K562 (cell line): ENCODE measurements at regions not wholly inside any gene's neighbourhood (a gene's known extent, or its start where the extent isn't known, plus 50 kb on each side); places are given as distances from the start of the nearest gene placed in this dataset.

ENCODE experiments used
- ATAC-seq: fragments of 200-7000 bp; cut with Tn5 transposase; 3 replicates; pipeline ENCODE4 v1.9.1; 2020; ENCODE audit warnings: moderate library complexity
- BruUV-seq: library from RNA; stranded (reverse); fragments of 400-500 nt; replicated peaks from 2 replicates; lab custom pipeline; 2021; lab: Mats Ljungman, UMichigan
- CTCF ChIA-PET: fragments of 300-600 bp; formaldehyde crosslinking; extraction: SDS; loops from one replicate; lab custom pipeline; 2021; ENCODE audit warnings: low intra/inter-chr PET ratio; lab: Yijun Ruan, JAX
- POLR2A ChIA-PET: fragments of 300-600, 350-650 bp; sonication (Branson Sonifier 250); formaldehyde crosslinking; extraction: SDS; loops from one replicate; lab custom pipeline; 2021; ENCODE audit warnings: antibody characterized with exemption, inconsistent platforms; lab: Yijun Ruan, JAX
- DNase-seq, 4 experiments: peaks; one replicate each; pipeline versions ENCODE4 v3.0.0 to v3.0.0-alpha.2; 2011 to 2018; ENCODE audit warnings: low spot score in 3 of 4, mixed read lengths in 3 of 4; ENCODE audit errors: extremely low read depth in 1 of 4
- FAIRE-seq: peaks from 2 replicates; lab custom pipeline; 2011; peaks lifted over from hg19 to GRCh38; lab: Jason Lieb, UNC
- H2AFZ ChIP-seq: 2 replicates; pipeline ENCODE4 v1.6.0; 2011; ENCODE audit warnings: low read depth, low read length, control low read depth, inconsistent platforms
- H3K27ac ChIP-seq: fragments of 200-600 bp; 3 replicates; pipeline ENCODE4 v1.8.0; 2011; ENCODE audit warnings: low read depth, mild to moderate bottlenecking, control low read depth, inconsistent platforms, low read length, moderate library complexity, mixed read lengths; ENCODE audit errors: extremely low read depth
- H3K27me3 ChIP-seq, 2 experiments: fragments of 300-600 bp in 1 of 2; 2 replicates in 1 of 2; 3 replicates in 1 of 2; pipeline versions ENCODE4 v1.6.0 to v1.8.0; 2011; ENCODE audit warnings: inconsistent platforms in 2 of 2, low read length in 2 of 2, mild to moderate bottlenecking in 1 of 2, mixed read lengths in 1 of 2, moderate library complexity in 1 of 2; ENCODE audit not compliant: control insufficient read depth in 2 of 2, insufficient read depth in 2 of 2
- H3K36me3 ChIP-seq: fragments of 300-600 bp; 3 replicates; pipeline ENCODE4 v1.8.0; 2011; ENCODE audit warnings: mild to moderate bottlenecking, low read length, inconsistent platforms; ENCODE audit not compliant: control insufficient read depth, insufficient read depth
- H3K4me1 ChIP-seq, 2 experiments: fragments of 200-600 bp in 1 of 2; replicated peaks in 1 of 2; 2 replicates in 1 of 2; 3 replicates in 1 of 2; pipeline versions ENCODE4 v1.5.1 to v1.8.0; 2011; ENCODE audit warnings: inconsistent platforms in 2 of 2, low read length in 2 of 2, mild to moderate bottlenecking in 1 of 2, mixed read lengths in 1 of 2, moderate library complexity in 1 of 2; ENCODE audit not compliant: control insufficient read depth in 2 of 2, insufficient read depth in 2 of 2
- H3K4me2 ChIP-seq: 2 replicates; pipeline ENCODE4 v1.6.1; 2011; ENCODE audit warnings: low read length, control low read depth, inconsistent platforms, mixed read lengths; ENCODE audit not compliant: insufficient read depth
- H3K4me3 ChIP-seq: fragments of 200-600 bp; sonication (generic), shearing (Covaris generic); 2 replicates; pipeline ENCODE4 v1.5.1; 2016; ENCODE audit warnings: control low read depth, inconsistent platforms
- H3K79me2 ChIP-seq: fragments of 200-600 bp; 3 replicates; pipeline ENCODE4 v1.8.0; 2011; ENCODE audit warnings: low read length, inconsistent platforms; ENCODE audit not compliant: control insufficient read depth, insufficient read depth
- H3K9ac ChIP-seq, 2 experiments: 2 replicates each; pipeline versions ENCODE4 v1.6.0 to v1.6.1; 2011; ENCODE audit warnings: low read depth in 2 of 2, low read length in 2 of 2, control low read depth in 1 of 2, inconsistent platforms in 1 of 2, mild to moderate bottlenecking in 1 of 2, mixed read lengths in 1 of 2; ENCODE audit not compliant: insufficient read depth in 1 of 2
- H3K9me1 ChIP-seq: one replicate; pipeline ENCODE4 v1.6.0; 2011; ENCODE audit warnings: inconsistent platforms, mild to moderate bottlenecking, low read length, moderate library complexity; ENCODE audit not compliant: control insufficient read depth, insufficient read depth
- H3K9me3 ChIP-seq: replicated peaks from 2 replicates; pipeline ENCODE4 v1.5.1; 2011; ENCODE audit warnings: low read depth, low read length, inconsistent platforms; ENCODE audit not compliant: control insufficient read depth, insufficient read depth
- H4K20me1 ChIP-seq: replicated peaks from 2 replicates; pipeline ENCODE4 v1.6.1; 2011; ENCODE audit warnings: low read length, inconsistent platforms, mixed read lengths; ENCODE audit not compliant: control insufficient read depth, insufficient read depth
- ARID2 ChIP-seq: fragments of 450-650 bp; IDR thresholded peaks from 2 replicates; pipeline ENCODE4 v1.6.1; 2017; ENCODE audit warnings: antibody characterized with exemption, mild to moderate bottlenecking
- GTF2F1 ChIP-seq: IDR thresholded peaks from 2 replicates; pipeline ENCODE4 v1.6.1; 2011; ENCODE audit warnings: low read depth, low read length, improper control_type of control experiment
- HLTF ChIP-seq: fragments of 450-650 bp; IDR thresholded peaks from 2 replicates; pipeline ENCODE4 v1.6.1; 2016
- IFI16 ChIP-seq: fragments of 250-450 bp; sonication (Bioruptor Pico); IDR thresholded peaks from 2 replicates; pipeline ENCODE4 v2.1.2; 2022; ENCODE audit warnings: mild to moderate bottlenecking, inconsistent platforms
- MTA1 ChIP-seq: fragments of 450-650 bp; IDR thresholded peaks from 2 replicates; pipeline ENCODE4 v1.6.1; 2017; ENCODE audit warnings: borderline replicate concordance
- NCOA1 ChIP-seq: fragments of 450-650 bp; IDR thresholded peaks from 2 replicates; pipeline ENCODE4 v1.6.1; 2016; ENCODE audit warnings: low read depth
- NR2F6 ChIP-seq: fragments of 450-650 bp; formaldehyde crosslinking; IDR thresholded peaks from 2 replicates; pipeline ENCODE4 v1.4.0; 2020; ENCODE audit warnings: mild to moderate bottlenecking
- TAF1 ChIP-seq: IDR thresholded peaks from 2 replicates; pipeline ENCODE4 v1.6.1; 2011; ENCODE audit warnings: mild to moderate bottlenecking, low read length, moderate library complexity; ENCODE audit not compliant: insufficient read depth, control insufficient read depth, severe bottlenecking; ENCODE audit errors: extremely low read depth
- WGBS: fragments of 100-300 bp; shearing (Covaris generic); methylation state at CpG from one replicate; pipeline ENCODE4 v1.1.6; 2016; ENCODE audit warnings: low coverage, mixed read lengths; ENCODE audit not compliant: insufficient coverage; ENCODE audit errors: missing lambda C conversion rate; 5-methylcytosine and 5-hydroxymethylcytosine counted together
- in situ Hi-C: fragments of 300-500 bp; cut with MboI; formaldehyde crosslinking; loops from 4 replicates; pipeline ENCODE4 v1.15.0; 2018; ENCODE audit warnings: inconsistent platforms, mixed read lengths
- intact Hi-C: fragments of 100-400 bp; cut with micrococcal nuclease; formaldehyde crosslinking; loops from 2 replicates; pipeline ENCODE4 v1.14.2; 2022
- TF ChIP-seq, protein P1 (sequence below): fragments of 250-450 bp; sonication (Bioruptor Pico); IDR thresholded peaks from 2 replicates; pipeline ENCODE4 v1.4.0; 2020

DNA sequence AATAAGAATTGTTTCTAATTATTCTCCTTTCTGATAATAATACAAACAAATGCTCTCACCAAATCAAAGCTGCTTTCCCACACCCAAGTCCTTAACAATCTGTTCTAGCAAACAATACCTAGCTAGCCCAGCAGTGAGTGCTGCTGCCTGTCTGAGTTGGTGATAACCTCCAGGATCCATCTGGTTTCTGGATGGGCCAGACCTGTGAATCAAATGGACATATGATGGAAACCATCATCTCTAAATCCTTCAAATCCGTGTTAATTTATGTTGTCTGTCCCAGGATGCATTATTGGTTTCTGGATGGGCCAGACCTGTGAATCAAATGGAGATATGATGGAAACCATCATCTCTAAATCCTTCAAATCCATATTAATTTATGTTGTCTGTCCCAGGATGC lies 1230.0 kb downstream of the AMY1C start:
- Histone ChIP-seq H3K36me3 (no peaks in the 10 kb centered on the region), H4K20me1 (no peaks in the 10 kb centered on the region), H3K4me3 (no peak overlapping the region), H3K27me3 (no peaks in the 10 kb centered on the region), H3K4me2 (no peak overlapping the region), H3K27ac (no peak overlapping the region), H3K9me1 (no peaks in the 10 kb centered on the region), H3K79me2 (no peaks in the 10 kb centered on the region), H2AFZ (no peak overlapping the region), H3K9me3 (peaks cover 2% of the 10 kb centered on the region; the same call in 1 of the 2 replicates), H3K4me1 (no peaks in the 10 kb centered on the region), H3K9ac (no peak overlapping the region)
- ATAC-seq (no peak), DNase-seq (no peak), FAIRE-seq (no peak)
- no TSS peak for BruUV-seq
- no peak for TF ChIP-seq NCOA1
- no peak for TF ChIP-seq GTF2F1
- TF ChIP-seq NR2F6, result no peak
- TF ChIP-seq TAF1, result no peak
- TF ChIP-seq HLTF, result no peak
- TF ChIP-seq, protein P1, sequence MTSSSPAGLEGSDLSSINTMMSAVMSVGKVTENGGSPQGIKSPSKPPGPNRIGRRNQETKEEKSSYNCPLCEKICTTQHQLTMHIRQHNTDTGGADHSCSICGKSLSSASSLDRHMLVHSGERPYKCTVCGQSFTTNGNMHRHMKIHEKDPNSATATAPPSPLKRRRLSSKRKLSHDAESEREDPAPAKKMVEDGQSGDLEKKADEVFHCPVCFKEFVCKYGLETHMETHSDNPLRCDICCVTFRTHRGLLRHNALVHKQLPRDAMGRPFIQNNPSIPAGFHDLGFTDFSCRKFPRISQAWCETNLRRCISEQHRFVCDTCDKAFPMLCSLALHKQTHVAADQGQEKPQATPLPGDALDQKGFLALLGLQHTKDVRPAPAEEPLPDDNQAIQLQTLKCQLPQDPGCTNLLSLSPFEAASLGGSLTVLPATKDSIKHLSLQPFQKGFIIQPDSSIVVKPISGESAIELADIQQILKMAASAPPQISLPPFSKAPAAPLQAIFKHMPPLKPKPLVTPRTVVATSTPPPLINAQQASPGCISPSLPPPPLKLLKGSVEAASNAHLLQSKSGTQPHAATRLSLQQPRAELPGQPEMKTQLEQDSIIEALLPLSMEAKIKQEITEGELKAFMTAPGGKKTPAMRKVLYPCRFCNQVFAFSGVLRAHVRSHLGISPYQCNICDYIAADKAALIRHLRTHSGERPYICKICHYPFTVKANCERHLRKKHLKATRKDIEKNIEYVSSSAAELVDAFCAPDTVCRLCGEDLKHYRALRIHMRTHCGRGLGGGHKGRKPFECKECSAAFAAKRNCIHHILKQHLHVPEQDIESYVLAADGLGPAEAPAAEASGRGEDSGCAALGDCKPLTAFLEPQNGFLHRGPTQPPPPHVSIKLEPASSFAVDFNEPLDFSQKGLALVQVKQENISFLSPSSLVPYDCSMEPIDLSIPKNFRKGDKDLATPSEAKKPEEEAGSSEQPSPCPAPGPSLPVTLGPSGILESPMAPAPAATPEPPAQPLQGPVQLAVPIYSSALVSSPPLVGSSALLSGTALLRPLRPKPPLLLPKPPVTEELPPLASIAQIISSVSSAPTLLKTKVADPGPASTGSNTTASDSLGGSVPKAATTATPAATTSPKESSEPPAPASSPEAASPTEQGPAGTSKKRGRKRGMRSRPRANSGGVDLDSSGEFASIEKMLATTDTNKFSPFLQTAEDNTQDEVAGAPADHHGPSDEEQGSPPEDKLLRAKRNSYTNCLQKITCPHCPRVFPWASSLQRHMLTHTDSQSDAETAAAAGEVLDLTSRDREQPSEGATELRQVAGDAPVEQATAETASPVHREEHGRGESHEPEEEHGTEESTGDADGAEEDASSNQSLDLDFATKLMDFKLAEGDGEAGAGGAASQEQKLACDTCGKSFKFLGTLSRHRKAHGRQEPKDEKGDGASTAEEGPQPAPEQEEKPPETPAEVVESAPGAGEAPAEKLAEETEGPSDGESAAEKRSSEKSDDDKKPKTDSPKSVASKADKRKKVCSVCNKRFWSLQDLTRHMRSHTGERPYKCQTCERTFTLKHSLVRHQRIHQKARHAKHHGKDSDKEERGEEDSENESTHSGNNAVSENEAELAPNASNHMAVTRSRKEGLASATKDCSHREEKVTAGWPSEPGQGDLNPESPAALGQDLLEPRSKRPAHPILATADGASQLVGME (CRISPR knock-in tag), result no peak
- no peak for TF ChIP-seq IFI16 (CRISPR knock-in tag)
- TF ChIP-seq MTA1, result no peak
- TF ChIP-seq ARID2, result no peak
- intact Hi-C loops (no loop called here), in situ Hi-C loops (no loop called here)
- 0% methylated on average over 1 of the region's 1 CpG for WGBS
- POLR2A ChIA-PET, result no interaction called here
- CTCF ChIA-PET, result no interaction called here
